CD14-positive monocyte (primary cell): ENCODE measurements at regions not wholly inside any gene's neighbourhood (a gene's known extent, or its start where the extent isn't known, plus 50 kb on each side); places are given as distances from the start of the nearest gene placed in this dataset.

Experiments
- DNase-seq, 3 donors: peaks; one replicate each; pipeline ENCODE4 v3.0.0-alpha.2; 2011 to 2022
- H2AFZ ChIP-seq: 2 replicates; pipeline ENCODE4 v1.6.0; 2012; ENCODE audit warnings: mild to moderate bottlenecking, low read depth, low read length, inconsistent platforms; ENCODE audit not compliant: insufficient read depth, poor library complexity, severe bottlenecking
- H3K27ac ChIP-seq, 2 donors: 1 replicate in 1 of 2; 2 replicates in 1 of 2; pipeline ENCODE4 v1.5.1; 2012 to 2013; ENCODE audit warnings: low read length in 2 of 2, control low read depth in 1 of 2, inconsistent platforms in 1 of 2, low read depth in 1 of 2, mild to moderate bottlenecking in 1 of 2
- H3K27me3 ChIP-seq, 2 donors: one replicate each; pipeline versions ENCODE4 v1.6.0 to v1.6.1; 2011 to 2013; ENCODE audit warnings: low read length in 2 of 2; ENCODE audit not compliant: control insufficient read depth in 2 of 2, insufficient read depth in 2 of 2
- H3K36me3 ChIP-seq, 2 donors: replicated peaks in 1 of 2; 1 replicate in 1 of 2; 2 replicates in 1 of 2; pipeline versions ENCODE4 v1.5.1 to v1.6.1; 2012 to 2013; ENCODE audit warnings: low read length in 2 of 2, control low read depth in 1 of 2, inconsistent platforms in 1 of 2, mild to moderate bottlenecking in 1 of 2; ENCODE audit not compliant: insufficient read depth in 2 of 2, control insufficient read depth in 1 of 2
- H3K4me1 ChIP-seq, 2 donors: 1 replicate in 1 of 2; 2 replicates in 1 of 2; pipeline versions ENCODE4 v1.5.1 to v1.6.1; 2012 to 2013; ENCODE audit warnings: low read length in 2 of 2, control low read depth in 1 of 2, inconsistent platforms in 1 of 2, mild to moderate bottlenecking in 1 of 2, moderate library complexity in 1 of 2; ENCODE audit not compliant: insufficient read depth in 2 of 2, control insufficient read depth in 1 of 2
- H3K4me2 ChIP-seq: replicated peaks from 2 replicates; pipeline ENCODE3; 2012; ENCODE audit warnings: low read length, moderate library complexity, mild to moderate bottlenecking; ENCODE audit not compliant: poor library complexity, severe bottlenecking; ENCODE audit errors: extremely low read depth
- H3K4me3 ChIP-seq, 3 experiments: fragments of 200-600 bp in 1 of 3; sonication (generic) in 1 of 3; replicated peaks in 1 of 3; 1 replicate in 2 of 3; 2 replicates in 1 of 3; pipeline ENCODE4 v1.5.1; 2011 to 2013; ENCODE audit warnings: low read length in 3 of 3, mild to moderate bottlenecking in 3 of 3, control low read depth in 2 of 3, low read depth in 2 of 3, inconsistent platforms in 1 of 3, moderate library complexity in 1 of 3
- H3K79me2 ChIP-seq: 2 replicates; pipeline ENCODE4 v1.6.0; 2012; ENCODE audit warnings: mild to moderate bottlenecking, control low read depth, inconsistent platforms, low read length, moderate library complexity; ENCODE audit not compliant: insufficient read depth
- H3K9ac ChIP-seq: 2 replicates; pipeline ENCODE4 v1.6.0; 2017; ENCODE audit warnings: low read length, mild to moderate bottlenecking; ENCODE audit not compliant: insufficient read depth, poor library complexity, severe bottlenecking
- H3K9me3 ChIP-seq, 2 donors: replicated peaks in 1 of 2; 1 replicate in 1 of 2; 2 replicates in 1 of 2; pipeline versions ENCODE4 v1.5.1 to v1.6.1; 2012 to 2013; ENCODE audit warnings: low read length in 2 of 2, control low read depth in 1 of 2; ENCODE audit not compliant: control insufficient read depth in 1 of 2, insufficient read depth in 1 of 2
- H4K20me1 ChIP-seq: 2 replicates; pipeline ENCODE4 v1.6.0; 2012; ENCODE audit warnings: mild to moderate bottlenecking, low read length, control low read depth, moderate library complexity; ENCODE audit not compliant: insufficient read depth
- H3K27ac Mint-ChIP-seq, 7 donors: one replicate each; pipeline ENCODE4 v1.8.0; 2020; ENCODE audit warnings: mild to moderate bottlenecking in 7 of 7, mixed read lengths in 7 of 7, moderate library complexity in 6 of 7, inconsistent platforms in 2 of 7
- H3K27me3 Mint-ChIP-seq, 3 donors: one replicate each; pipeline ENCODE4 v1.8.0; 2021 to 2022; ENCODE audit warnings: low read depth in 3 of 3, mild to moderate bottlenecking in 3 of 3, mixed read lengths in 3 of 3, moderate library complexity in 3 of 3, inconsistent platforms in 1 of 3
- H3K36me3 Mint-ChIP-seq, 2 donors: one replicate each; pipeline ENCODE4 v1.8.0; 2020; ENCODE audit warnings: mixed read lengths in 2 of 2, inconsistent platforms in 1 of 2, mild to moderate bottlenecking in 1 of 2
- H3K4me1 Mint-ChIP-seq: one replicate; pipeline ENCODE4 v1.8.0; 2020; ENCODE audit warnings: mild to moderate bottlenecking, mixed read lengths
- H3K4me3 Mint-ChIP-seq, 2 donors: one replicate each; pipeline ENCODE4 v1.8.0; 2020; ENCODE audit warnings: mild to moderate bottlenecking in 2 of 2, mixed read lengths in 2 of 2, moderate library complexity in 1 of 2
- H3K9me3 Mint-ChIP-seq, 7 donors: one replicate each; pipeline ENCODE4 v1.8.0; 2020 to 2022; ENCODE audit warnings: mixed read lengths in 7 of 7, mild to moderate bottlenecking in 6 of 7, moderate library complexity in 6 of 7, inconsistent platforms in 2 of 7
- WGBS: methylation state at CpG from one replicate; pipeline ENCODE4 v1.1.5; 2013; ENCODE audit warnings: missing lambda C conversion rate; ENCODE audit not compliant: insufficient coverage; 5-methylcytosine and 5-hydroxymethylcytosine counted together
- intact Hi-C, 2 donors: fragments of 100-400 bp; cut with micrococcal nuclease; formaldehyde crosslinking; loops; one replicate each; pipeline versions ENCODE4 v1.15.0 to v1.15.1; 2023
- TF ChIP-seq, protein P1 (sequence below): fragments of 200-600 bp; IDR thresholded peaks from one replicate; pipeline ENCODE4 v1.8.0; 2022; ENCODE audit warnings: antibody characterized with exemption, mild to moderate bottlenecking

DNA sequence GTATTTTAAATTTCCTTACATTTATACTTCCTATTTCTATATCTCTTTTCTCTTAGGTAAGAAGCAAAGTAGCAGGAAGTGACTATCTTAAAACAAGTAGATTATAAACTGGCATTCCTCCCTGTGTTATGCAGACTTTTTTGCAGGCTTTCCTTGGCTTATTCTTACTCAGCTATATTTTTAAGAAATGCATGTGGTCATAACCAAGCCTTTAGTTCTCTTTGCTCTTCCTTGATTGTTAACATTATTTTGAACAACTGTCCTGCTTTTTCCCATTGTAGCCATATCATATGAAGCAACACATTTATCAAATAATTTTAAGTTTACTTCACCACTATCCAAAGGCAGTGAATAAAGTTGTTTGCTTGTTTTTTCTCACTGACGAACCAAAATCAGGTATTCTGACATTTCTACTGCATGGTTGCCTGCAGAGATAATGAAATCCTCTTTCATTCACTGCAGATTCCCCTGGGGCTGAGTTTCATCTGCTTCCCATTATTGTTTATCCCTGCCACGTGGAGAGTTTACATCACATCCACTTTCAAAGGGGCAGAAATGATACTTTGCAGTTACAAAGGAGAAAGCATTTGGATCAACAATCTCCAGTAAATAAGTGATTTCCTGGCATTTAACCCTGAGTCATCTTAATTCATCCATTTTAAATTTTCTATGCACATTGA lies 389.9 kb upstream of the SEMA3C start:
- WGBS = no CpG with 5 or more reads among the region's 2 CpGs
- Histone ChIP-seq H3K9ac (no peak overlapping the region), H3K4me1 (no peaks in the 10 kb centered on the region), H4K20me1 (no peaks in the 10 kb centered on the region), H2AFZ (no peak overlapping the region), H3K36me3 (no peaks in the 10 kb centered on the region), H3K27ac (no peak overlapping the region), H3K4me3 (no peak overlapping the region), H3K9me3 (no peaks in the 10 kb centered on the region), H3K79me2 (no peaks in the 10 kb centered on the region), H3K27me3 (no peaks in the 10 kb centered on the region), H3K4me2 (no peak overlapping the region)
- intact Hi-C loops = no loop called here
- no peaks in the 10 kb centered on the region for H3K36me3 Mint-ChIP-seq
- peaks cover 0 to under 1% (median 0%) of the 10 kb centered on the region in 7 donors for H3K9me3 Mint-ChIP-seq
- no peak overlapping the region for H3K27ac Mint-ChIP-seq
- no peak overlapping the region for H3K4me3 Mint-ChIP-seq
- TF ChIP-seq, protein P1, sequence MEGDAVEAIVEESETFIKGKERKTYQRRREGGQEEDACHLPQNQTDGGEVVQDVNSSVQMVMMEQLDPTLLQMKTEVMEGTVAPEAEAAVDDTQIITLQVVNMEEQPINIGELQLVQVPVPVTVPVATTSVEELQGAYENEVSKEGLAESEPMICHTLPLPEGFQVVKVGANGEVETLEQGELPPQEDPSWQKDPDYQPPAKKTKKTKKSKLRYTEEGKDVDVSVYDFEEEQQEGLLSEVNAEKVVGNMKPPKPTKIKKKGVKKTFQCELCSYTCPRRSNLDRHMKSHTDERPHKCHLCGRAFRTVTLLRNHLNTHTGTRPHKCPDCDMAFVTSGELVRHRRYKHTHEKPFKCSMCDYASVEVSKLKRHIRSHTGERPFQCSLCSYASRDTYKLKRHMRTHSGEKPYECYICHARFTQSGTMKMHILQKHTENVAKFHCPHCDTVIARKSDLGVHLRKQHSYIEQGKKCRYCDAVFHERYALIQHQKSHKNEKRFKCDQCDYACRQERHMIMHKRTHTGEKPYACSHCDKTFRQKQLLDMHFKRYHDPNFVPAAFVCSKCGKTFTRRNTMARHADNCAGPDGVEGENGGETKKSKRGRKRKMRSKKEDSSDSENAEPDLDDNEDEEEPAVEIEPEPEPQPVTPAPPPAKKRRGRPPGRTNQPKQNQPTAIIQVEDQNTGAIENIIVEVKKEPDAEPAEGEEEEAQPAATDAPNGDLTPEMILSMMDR = no peak
- DNase-seq = no peak
- H3K27me3 Mint-ChIP-seq = peaks cover 0 to 2% (median 0%) of the 10 kb centered on the region in 3 donors
- H3K4me1 Mint-ChIP-seq = no peaks in the 10 kb centered on the region

DNA sequence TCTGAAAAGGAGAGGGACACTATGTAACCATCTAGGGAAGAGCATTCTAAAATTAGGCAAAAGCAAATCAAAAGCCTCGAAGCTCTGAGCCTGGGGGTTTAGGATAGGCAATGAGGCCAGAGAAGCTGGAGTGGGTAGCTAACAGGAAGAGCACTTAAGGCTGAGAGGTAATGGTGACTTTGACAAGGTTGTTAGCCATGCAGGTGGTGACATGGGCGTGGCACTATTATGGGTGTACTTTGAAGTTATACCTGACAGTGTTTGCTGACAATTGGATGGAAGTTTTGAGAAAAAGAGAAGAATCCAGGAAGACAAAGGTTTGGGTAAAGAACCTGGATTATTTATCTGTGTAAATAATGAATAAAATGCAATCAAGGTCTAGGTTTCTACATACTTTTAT lies 383.0 kb upstream of the SEMA3C start:
- Histone ChIP-seq H3K79me2 (no peaks in the 10 kb centered on the region), H3K27me3 (no peaks in the 10 kb centered on the region), H3K9me3 (no peaks in the 10 kb centered on the region), H4K20me1 (no peaks in the 10 kb centered on the region), H3K4me2 (no peak overlapping the region), H3K4me1 (no peaks in the 10 kb centered on the region), H3K4me3 (no peak overlapping the region), H3K9ac (no peak overlapping the region), H3K36me3 (no peaks in the 10 kb centered on the region), H2AFZ (no peak overlapping the region), H3K27ac (no peak overlapping the region)
- H3K4me1 Mint-ChIP-seq = no peaks in the 10 kb centered on the region
- peaks cover 0 to 2% (median 2%) of the 10 kb centered on the region in 3 donors for H3K27me3 Mint-ChIP-seq
- TF ChIP-seq, protein P1 = no peak
- no peak for DNase-seq
- H3K27ac Mint-ChIP-seq = no peak overlapping the region
- intact Hi-C loops = no loop called here
- H3K4me3 Mint-ChIP-seq = no peak overlapping the region
- 94% methylated on average over 2 of the region's 2 CpGs for WGBS
- peaks cover 0 to 2% (median 0%) of the 10 kb centered on the region in 7 donors for H3K9me3 Mint-ChIP-seq
- H3K36me3 Mint-ChIP-seq = no peaks in the 10 kb centered on the region
